ENCODE measurements at regions not wholly inside any gene's neighbourhood (a gene's known extent, or its start where the extent isn't known, plus 50 kb on each side); places are given as distances from the start of the nearest gene placed in this dataset.

- DNase-seq (ENCODE audit: low read depth): no peak
- H3K4me3 ChIP-seq (ENCODE audit: low read depth, low read length): no peak overlapping the region
- no peak for TF ChIP-seq CTCF (IDR thresholded peaks at IDR 0.05; ENCODE audit: insufficient read depth, low read depth, low read length, missing control alignments)
These were observed 163.8 kb upstream of the RFX3 start for GRCh38 chr9:3689555-3689954.

GRCh38 chr9:3687145-3687544, 161.3 kb upstream of the RFX3 start:
- no peak for TF ChIP-seq CTCF (IDR thresholded peaks at IDR 0.05; ENCODE audit: insufficient read depth, low read depth, low read length, missing control alignments)
- DNase-seq (ENCODE audit: low read depth): no peak
- H3K4me3 ChIP-seq (ENCODE audit: low read depth, low read length): no peak overlapping the region

- no peak for DNase-seq (ENCODE audit: low read depth)
- no peak overlapping the region for H3K4me3 ChIP-seq (ENCODE audit: low read depth, low read length)
- no peak for TF ChIP-seq CTCF (IDR thresholded peaks at IDR 0.05; ENCODE audit: insufficient read depth, low read depth, low read length, missing control alignments)
These were observed 156.4 kb upstream of the RFX3 start for GRCh38 chr9:3682186-3682585.

GRCh38 chr9:3677541-3677940, 151.7 kb upstream of the RFX3 start:
- no peak for TF ChIP-seq CTCF (IDR thresholded peaks at IDR 0.05; ENCODE audit: insufficient read depth, low read depth, low read length, missing control alignments)
- no peak for DNase-seq (ENCODE audit: low read depth)
- H3K4me3 ChIP-seq (ENCODE audit: low read depth, low read length): no peak overlapping the region

- no peak overlapping the region for H3K4me3 ChIP-seq (ENCODE audit: low read depth, low read length)
- TF ChIP-seq CTCF (IDR thresholded peaks at IDR 0.05; ENCODE audit: insufficient read depth, low read depth, low read length, missing control alignments): no peak
- DNase-seq (ENCODE audit: low read depth): no peak
These were observed 151.0 kb upstream of the RFX3 start for GRCh38 chr9:3676766-3677165.

GRCh38 chr9:3675946-3676345, 150.1 kb upstream of the RFX3 start:
- no peak for TF ChIP-seq CTCF (IDR thresholded peaks at IDR 0.05; ENCODE audit: insufficient read depth, low read depth, low read length, missing control alignments)
- no peak for DNase-seq (ENCODE audit: low read depth)
- no peak overlapping the region for H3K4me3 ChIP-seq (ENCODE audit: low read depth, low read length)

GRCh38 chr9:3674561-3674960, 148.8 kb upstream of the RFX3 start:
- no peak overlapping the region for H3K4me3 ChIP-seq (ENCODE audit: low read depth, low read length)
- no peak for TF ChIP-seq CTCF (IDR thresholded peaks at IDR 0.05; ENCODE audit: insufficient read depth, low read depth, low read length, missing control alignments)
- no peak for DNase-seq (ENCODE audit: low read depth)

Data from GM12865 (cell line).